DMS114 treated with DMSO at 0.1 percent for 48 hours (cell line): ENCODE measurements at regions not wholly inside any gene's neighbourhood (a gene's known extent, or its start where the extent isn't known, plus 50 kb on each side); places are given as distances from the start of the nearest gene placed in this dataset.

ENCODE experiments used
- DNase-seq: peaks from one replicate; lab custom pipeline; 2025; ENCODE audit not compliant: unreplicated experiment; lab: John Stamatoyannopoulos, UW

- DNase-seq = no peak
Measured at GRCh38 chr22:49274754-49275380, 552.8 kb downstream of the BRD1 start.

GRCh38 chr22:49272546-49273125 lies 555.0 kb downstream of the BRD1 start:
- DNase-seq = no peak

DNA sequence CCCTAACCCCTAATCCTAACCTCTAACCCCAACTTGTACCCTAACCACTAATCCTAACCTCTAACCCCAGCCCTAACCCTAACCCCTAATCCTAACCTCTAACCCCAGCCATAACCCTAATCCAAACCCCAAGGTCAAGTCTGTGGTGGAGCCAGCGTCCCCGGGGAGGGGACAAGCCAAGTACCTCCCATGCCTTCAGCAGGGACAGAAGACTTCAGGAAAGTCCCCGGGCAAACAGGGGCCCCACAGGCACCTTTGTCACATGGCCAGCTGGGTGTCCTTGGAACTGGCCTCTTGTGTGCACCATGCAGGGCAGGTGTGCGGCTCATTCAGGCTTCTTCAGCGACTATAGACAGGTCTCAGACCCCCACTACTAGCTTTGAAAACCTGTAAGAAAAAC lies 555.8 kb downstream of the BRD1 start:
- DNase-seq = no peak

GRCh38 chr22:49271369-49271727 lies 556.3 kb downstream of the BRD1 start:
- no peak for DNase-seq

GRCh38 chr22:49270595-49271368 lies 556.9 kb downstream of the BRD1 start:
- DNase-seq = no peak

DNA sequence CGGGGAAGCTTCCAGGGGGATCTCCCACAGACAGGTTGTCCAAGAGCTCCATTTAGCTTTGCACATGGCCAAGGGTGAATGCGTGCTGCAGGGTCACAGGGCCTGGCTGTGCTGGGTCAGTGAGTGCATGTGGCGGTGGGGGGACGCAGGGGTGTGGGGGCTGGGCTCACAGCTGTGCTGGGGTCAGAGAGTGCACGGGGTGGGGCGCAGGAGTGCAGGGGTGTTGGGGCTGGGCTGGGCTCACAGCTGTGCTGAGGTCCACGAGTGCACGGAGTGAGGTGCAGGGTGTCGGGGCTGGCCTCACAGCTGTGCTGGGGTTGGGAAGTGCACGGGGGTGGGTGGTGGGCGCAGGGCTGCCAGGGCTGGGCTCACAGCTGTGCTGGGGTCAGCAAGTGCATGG lies 557.7 kb downstream of the BRD1 start:
- no peak for DNase-seq

- no peak for DNase-seq
Measured at GRCh38 chr22:49269371-49269770, 558.3 kb downstream of the BRD1 start.

GRCh38 chr22:49268924-49269323 lies 558.7 kb downstream of the BRD1 start:
- DNase-seq = no peak

DNA sequence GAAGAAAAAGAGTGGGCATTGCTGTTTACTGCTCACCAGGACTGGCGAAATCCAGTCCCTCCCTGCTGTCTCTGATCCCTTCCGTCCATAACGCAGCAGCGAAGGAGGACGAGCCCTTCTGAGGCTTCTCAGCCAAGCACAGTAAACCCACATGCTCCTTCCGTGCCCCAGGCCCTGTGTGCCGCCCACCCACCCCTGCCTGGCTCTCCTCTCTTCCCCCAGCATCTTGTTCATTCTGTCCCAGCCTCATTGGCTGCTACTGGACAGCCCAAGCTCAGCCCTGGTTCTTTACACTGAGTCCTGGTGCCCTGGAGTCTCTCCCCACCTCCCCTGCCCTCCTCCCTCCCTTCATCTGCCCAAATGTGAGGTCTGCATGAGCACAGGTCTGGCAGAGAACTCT lies 559.7 kb downstream of the BRD1 start:
- DNase-seq = no peak

GRCh38 chr22:49266561-49267519 lies 560.8 kb downstream of the BRD1 start:
- DNase-seq = no peak

GRCh38 chr22:49264696-49265095 lies 563.0 kb downstream of the BRD1 start:
- DNase-seq = no peak

DNA sequence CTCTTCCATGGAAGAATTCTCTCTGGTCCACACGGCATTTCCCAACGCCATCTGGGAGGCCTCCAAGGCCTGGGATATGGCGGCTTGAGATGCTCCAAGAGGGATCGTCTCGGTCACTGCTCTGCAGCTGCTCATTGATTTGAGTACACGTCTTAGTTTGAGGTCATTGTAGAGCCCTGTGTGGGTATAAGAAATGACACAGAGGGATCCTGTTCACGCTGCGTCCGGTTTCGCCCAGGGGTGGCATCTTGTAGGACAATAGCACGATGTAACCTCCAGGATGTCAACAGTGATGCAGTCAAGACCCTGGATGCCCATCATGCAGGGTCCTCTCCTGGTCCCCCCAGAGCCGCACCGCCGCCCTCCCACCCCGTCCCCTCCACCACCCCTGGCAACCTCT lies 564.6 kb downstream of the BRD1 start:
- no peak for DNase-seq

DNA sequence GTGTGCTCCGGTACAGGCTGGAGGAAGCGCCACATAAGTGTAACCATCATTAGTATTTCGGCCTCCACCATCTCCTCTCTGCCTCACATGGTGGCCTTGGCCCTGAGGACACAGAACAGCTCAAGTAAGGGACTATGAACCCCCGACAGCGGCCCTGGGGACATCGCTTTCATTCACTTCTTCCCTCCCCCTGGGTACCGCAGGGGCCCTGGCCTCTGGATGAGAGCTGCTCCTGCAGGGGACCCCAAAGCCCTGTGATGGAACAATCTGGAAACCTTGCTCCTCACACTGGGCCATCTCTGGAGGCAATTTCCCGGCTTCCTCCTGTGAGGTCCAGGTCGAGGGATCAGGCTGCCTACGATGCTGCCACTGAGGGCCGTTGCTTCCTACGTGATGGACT lies 565.5 kb downstream of the BRD1 start:
- DNase-seq = no peak

- no peak for DNase-seq
Measured at GRCh38 chr22:49261616-49262015, 566.1 kb downstream of the BRD1 start.

GRCh38 chr22:49260681-49261580 lies 566.7 kb downstream of the BRD1 start:
- no peak for DNase-seq

DNA sequence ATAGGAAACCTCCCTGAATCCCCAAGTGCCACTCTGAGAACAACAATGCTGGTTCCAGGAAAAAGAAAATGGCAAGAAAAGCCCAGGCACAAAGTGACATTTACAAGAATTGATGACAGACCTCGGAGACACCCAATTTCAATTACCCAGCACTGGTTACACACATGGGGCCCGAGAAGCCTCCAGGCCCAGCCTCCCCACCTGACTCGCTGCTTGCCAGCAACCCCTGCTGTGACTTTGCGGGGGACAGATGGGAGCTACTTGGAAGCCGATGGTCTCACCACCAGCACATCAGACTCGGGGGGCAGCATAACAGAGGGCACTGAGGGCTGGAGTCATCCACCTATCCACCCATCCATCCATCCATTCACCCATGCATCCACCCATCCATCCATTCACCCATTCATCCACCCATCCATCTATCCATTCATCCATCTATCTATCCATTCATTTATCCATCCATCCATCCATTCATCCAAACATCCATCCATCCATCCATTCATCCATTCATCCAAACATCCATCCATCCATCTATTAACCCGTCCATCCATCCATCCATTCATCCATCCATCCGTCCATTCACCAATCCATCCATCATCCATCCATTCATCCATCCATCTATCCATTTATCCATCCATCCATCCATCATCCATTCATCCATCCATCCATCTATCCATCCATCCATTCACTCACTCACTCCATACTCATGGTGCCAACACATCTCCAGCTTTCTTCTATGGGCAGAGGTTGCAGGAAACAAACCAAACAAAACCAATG lies 567.6 kb downstream of the BRD1 start:
- DNase-seq = no peak

DNA sequence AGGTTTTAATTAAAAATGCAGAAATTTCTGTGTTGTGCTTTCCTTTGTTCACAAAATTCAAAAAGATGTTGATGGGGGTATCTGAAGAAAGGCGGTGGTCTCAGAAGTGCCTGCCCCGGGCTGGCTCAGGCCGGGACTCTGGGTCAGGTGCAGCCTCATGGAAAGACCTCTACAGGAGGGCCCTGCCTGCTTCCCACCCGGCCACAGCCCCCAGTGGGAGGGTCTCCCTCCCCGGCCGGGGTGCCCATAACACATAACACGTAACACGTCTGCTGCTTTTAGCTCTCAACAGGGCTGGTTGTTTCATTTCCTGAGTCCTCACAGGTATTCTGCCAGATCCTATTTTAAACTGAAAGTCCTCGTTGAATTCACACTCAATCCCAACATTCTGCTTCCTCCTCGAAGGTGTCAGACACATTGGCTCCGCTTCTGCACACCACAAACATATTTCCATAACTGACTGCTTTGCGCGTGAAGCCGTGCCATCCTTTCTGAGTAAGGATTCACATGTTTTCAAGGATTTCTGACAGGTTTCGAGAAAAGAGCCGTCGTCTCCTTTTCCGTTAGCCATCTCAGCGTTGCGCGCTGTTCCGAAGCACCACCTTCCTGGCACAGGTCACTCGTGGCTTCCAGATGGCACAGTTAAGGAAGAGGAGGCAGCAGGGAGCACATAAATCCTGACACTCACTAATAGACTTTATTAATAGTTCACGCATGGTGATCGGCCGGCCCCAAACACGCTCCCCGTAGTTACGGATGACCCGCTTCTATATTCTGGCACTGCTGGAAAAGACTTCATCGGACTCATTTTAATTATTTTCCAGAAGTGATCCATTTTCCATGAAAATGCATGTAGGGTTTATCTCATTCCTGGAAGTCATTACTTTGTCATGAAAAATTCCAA lies 569.3 kb downstream of the BRD1 start:
- DNase-seq = no peak

GRCh38 chr22:49257551-49257961 lies 570.1 kb downstream of the BRD1 start:
- no peak for DNase-seq
